Skeletal muscle satellite cell (primary cell): ENCODE measurements at regions not wholly inside any gene's neighbourhood (a gene's known extent, or its start where the extent isn't known, plus 50 kb on each side); places are given as distances from the start of the nearest gene placed in this dataset.
"Not testable (repeated sequence)": the region's sequence is repeated elsewhere in the genome, so short reads cannot be mapped to it uniquely, and the experiment has no call there.

ENCODE experiments used
- H3K27me3 ChIP-seq: 2 replicates; pipeline ENCODE4 v1.7.0; 2013; ENCODE audit warnings: low read length; ENCODE audit not compliant: control insufficient read depth, insufficient read depth
- H3K36me3 ChIP-seq: 2 replicates; pipeline ENCODE4 v1.7.0; 2013; ENCODE audit warnings: mild to moderate bottlenecking, control low read depth, low read length; ENCODE audit not compliant: insufficient read depth
- H3K4me1 ChIP-seq: 2 replicates; pipeline ENCODE4 v1.7.0; 2013; ENCODE audit warnings: low read length; ENCODE audit not compliant: control insufficient read depth, insufficient read depth
- H3K4me2 ChIP-seq: 2 replicates; pipeline ENCODE4 v1.7.0; 2013; ENCODE audit warnings: mild to moderate bottlenecking, low read length
- H3K4me3 ChIP-seq: 2 replicates; pipeline ENCODE4 v1.7.0; 2013; ENCODE audit warnings: low read length
- H3K9ac ChIP-seq: 2 replicates; pipeline ENCODE4 v1.7.0; 2013; ENCODE audit warnings: mild to moderate bottlenecking, low read depth, low read length, moderate library complexity
- H3K9me3 ChIP-seq: replicated peaks from 2 replicates; pipeline ENCODE4 v1.7.0; 2013; ENCODE audit warnings: mild to moderate bottlenecking, control low read depth, low read length

DNA sequence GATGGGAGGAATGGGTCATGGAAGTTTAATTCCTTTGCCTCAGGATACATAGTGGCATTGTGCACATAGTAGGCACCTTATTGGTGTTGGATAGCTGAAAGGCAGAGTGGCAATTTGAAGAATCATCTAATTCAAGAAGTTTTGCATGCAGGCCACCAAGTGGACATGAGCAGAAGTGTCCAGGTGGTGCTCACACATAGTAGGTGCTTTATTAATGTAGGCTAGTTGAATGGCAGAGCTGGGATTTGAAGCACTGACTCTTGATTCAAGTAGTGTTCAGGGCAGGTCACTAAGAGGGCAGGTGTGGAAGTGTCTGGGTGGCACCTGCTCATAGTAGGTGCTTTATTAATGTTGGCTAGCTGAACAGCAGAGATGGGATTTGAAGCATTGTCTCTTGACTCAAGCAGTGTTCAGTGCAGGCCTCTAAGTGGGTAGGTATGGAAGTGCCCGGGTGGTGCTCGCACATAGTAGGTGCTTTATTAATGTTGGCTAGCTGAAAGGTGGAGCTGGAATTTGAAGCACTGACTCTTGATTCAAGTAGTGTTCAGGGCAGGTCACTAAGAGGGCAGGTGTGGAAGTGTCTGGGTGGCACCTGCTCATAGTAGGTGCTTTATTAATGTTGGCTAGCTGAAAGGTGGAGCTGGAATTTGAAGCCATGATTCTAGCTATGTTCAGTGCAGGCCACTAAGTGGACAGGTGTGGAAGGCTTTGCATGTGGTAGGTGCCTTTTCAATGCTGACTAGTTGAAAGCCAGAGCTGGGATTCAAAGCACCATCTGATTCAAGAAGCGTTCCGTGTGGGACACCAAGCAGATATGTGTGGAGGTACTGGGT, 58.3 kb upstream of the SORCS2 start:
- H3K36me3 ChIP-seq, H3K9ac ChIP-seq, H3K4me3 ChIP-seq, H3K4me2 ChIP-seq, H3K9me3 ChIP-seq: not testable (repeated sequence)
- Histone ChIP-seq H3K27me3 (peaks cover 12% of the 10 kb centered on the region), H3K4me1 (peaks cover 12% of the 10 kb centered on the region)

DNA sequence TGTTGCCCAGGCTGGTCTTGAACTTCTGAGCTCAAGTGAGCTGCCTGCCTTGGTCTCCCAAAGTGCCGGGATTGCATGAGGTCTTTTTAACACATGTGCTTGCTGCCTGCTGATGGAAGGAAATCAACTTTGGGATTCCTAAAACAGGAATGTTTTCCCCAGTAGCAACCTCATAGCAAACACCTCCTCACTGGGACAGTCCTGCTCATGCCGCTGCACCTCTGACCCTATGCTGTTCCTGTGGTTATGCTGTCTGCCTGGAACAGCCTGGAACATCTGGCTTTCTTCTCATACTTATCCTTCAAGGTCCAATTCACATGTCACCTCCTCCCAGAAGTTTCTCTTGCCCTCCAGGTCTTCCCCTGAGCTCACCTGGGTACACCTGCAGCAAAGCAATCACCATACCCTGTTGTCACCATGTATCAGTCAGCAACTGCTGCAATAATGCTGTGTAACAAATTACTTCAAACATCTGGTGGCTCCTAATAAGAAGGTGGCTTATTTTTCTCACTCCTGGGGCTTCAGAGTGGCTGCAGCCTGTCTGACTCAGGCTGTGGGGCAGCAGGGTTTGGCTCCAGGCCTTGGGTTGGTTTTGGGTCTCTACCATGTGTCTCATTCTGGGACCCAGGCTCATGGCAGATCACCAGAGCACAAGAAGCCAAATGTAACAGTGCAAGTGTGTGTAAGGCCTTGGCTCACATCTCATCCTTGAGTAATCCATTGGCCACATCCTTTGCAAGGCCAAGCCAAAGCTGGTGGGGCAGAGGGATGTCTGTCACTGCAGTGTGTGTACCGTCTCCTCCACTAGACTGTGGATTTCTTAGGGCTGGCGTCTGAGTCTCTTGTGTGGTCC, 59.4 kb upstream of the SORCS2 start:
- no peak overlapping the region for H3K4me3 ChIP-seq
- no peak overlapping the region for H3K4me2 ChIP-seq
- H3K27me3 ChIP-seq: peaks cover under 1% of the 10 kb centered on the region
- no peak overlapping the region for H3K9ac ChIP-seq
- peaks cover 6% of the 10 kb centered on the region for H3K9me3 ChIP-seq
- H3K36me3 ChIP-seq: no peaks in the 10 kb centered on the region
- H3K4me1 ChIP-seq: peaks cover 12% of the 10 kb centered on the region

DNA sequence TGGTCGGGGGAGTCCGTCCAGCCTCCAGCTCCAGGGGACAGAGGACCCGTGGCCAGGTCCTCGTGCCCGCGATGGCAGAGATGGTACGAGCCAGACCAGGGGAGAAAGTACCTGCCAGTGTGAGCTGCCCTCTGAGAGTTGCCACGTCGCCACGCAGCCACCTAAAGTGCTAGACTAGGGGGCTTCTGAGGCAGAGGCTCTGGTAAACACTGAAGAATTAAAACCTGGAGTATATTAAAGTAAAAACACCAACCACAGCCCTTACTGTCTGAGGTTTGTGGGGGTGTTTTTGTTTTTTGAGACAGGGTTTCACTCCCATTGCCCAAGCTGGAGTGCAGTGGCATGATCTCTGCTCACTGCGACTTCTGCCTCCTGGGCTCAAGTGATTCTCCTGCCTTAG, 60.1 kb upstream of the SORCS2 start:
- Histone ChIP-seq H3K9ac (no peak overlapping the region), H3K27me3 (peaks cover 4% of the 10 kb centered on the region), H3K4me2 (no peak overlapping the region), H3K9me3 (peaks cover 6% of the 10 kb centered on the region), H3K4me1 (peaks cover 12% of the 10 kb centered on the region), H3K4me3 (no peak overlapping the region), H3K36me3 (no peaks in the 10 kb centered on the region)

DNA sequence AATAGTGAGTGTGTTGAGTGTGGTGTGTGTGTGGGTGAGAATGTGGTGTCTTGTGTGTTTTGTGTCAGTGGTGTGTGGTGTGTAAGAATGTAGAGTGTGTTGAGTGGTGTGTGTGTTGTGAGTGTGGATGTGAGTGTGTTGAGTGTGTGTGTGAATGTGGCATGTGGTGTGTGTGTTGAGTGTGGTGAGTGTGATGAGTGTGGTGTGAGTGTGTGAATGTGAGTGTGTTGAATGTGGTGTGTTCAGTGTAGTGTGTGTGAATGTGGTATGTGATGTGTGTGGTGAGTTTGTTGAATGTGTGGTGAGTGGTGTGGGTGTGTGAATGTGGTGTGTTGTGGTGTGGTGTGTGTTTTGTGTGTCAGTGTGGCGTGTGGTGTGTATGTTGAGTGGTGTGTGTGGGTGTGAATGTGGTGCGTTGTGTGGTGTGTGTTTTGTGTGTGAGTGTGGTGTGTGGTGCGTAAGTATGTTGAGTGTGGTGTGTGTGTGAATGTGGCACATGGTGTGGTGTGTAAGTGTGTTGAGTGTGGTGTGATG, 60.8 kb upstream of the SORCS2 start:
- H3K9ac ChIP-seq: no peak overlapping the region

DNA sequence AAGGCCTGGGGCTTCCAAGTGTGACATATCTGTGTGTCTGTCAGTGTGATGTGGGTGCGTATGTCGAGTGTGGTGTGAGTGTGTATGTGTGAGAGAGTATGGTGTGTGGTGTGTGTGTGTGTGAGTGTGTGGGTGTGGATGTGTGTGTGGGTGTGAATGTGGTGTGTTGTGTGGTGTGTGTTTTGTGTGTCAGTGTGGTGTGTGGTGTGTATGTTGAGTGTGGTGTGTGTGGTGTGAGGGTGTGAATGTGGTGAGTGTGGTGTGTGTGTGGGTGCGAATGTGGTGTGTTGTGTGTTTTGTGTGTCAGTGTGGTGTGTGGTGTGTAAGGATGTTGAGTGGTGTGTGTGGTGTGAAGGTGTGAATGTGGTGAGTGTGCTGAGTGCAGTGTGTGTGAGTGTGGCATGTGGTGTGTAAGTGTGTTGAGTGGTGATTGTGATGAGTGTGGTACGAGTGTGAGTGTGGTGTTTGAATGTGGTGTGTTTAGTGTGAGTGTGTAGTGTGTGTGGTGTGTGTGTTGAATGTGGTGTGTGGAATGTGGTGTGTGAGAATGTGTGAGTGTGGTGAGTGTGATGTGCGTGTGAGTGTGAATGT, 61.6 kb upstream of the SORCS2 start:
- H3K4me2 ChIP-seq: no peak overlapping the region
- peaks cover 6% of the 10 kb centered on the region for H3K9me3 ChIP-seq
- no peak overlapping the region for H3K4me3 ChIP-seq
- H3K9ac ChIP-seq: no peak overlapping the region
- no peaks in the 10 kb centered on the region for H3K36me3 ChIP-seq
- H3K27me3 ChIP-seq: peaks cover 14% of the 10 kb centered on the region
- peaks cover 12% of the 10 kb centered on the region for H3K4me1 ChIP-seq

More for the DNA sequence above, 60.8 kb upstream of the SORCS2 start:
- Histone ChIP-seq H3K4me1 (peaks cover 12% of the 10 kb centered on the region), H3K36me3 (no peaks in the 10 kb centered on the region), H3K27me3 (peaks cover 11% of the 10 kb centered on the region), H3K4me3 (no peak overlapping the region), H3K4me2 (no peak overlapping the region), H3K9me3 (peaks cover 6% of the 10 kb centered on the region)

DNA sequence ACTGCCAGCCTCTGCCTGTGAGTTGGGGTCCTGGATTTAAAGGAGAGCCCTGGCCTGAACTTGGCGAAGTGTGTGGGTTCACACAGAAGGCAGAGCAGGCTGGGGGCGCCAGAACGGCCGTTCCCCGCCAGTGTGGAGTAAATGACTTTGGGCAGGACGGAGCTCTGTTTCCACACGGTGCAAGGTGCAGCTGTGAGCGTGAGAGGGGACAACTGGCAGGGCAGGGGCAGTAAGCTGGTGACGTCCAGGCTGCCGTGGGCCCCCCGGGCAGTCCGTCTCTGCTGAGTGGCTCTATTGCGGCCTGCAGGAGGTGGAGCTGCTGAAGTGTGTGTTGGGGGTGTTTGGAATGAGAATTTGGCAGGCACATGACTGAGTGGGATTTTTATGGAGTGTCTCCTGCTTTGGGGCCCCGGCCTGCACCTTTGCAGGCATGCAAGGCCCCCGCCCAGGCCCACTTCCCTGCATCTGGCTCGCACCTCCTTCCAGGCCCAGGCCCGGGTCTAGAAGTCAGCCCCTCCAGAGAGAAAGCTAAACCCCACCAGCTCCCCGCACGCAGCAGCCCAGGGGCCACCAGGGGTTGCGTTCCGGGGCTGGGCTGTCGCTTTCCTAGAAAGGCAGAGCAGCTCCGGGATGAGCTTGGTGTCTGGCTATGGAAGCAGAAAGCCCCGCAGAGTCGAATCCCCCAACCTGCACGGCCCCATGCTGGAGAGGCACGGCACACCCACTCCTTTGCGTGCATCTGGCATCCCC, 62.2 kb upstream of the GRPEL1 start:
- Histone ChIP-seq H3K4me2 (no peak overlapping the region), H3K9me3 (peaks cover 6% of the 10 kb centered on the region), H3K27me3 (peaks cover 14% of the 10 kb centered on the region), H3K9ac (no peak overlapping the region), H3K4me3 (no peak overlapping the region), H3K4me1 (peaks cover 11% of the 10 kb centered on the region), H3K36me3 (no peaks in the 10 kb centered on the region)

DNA sequence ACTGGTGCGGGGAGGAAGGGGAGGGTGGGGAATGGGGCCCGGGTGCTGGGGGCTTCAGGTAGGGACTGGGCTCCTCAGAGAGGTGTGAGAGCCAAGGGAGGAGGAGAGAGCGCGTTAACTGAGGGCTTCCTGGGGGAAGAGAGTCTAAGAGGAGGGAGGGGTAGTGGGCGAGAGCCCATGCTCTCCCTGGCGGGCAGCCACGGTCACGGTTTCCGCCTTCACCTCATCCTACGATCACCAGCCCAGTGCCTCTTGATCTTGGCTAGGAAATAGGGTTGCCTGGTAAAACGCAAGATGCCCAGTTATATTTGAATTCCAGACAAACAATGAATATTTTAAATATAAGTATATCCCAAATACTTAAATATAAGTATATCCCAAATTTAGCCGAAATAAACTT, 60.8 kb upstream of the GRPEL1 start:
- Histone ChIP-seq H3K4me3 (no peak overlapping the region), H3K9me3 (peaks cover 6% of the 10 kb centered on the region), H3K9ac (no peak overlapping the region), H3K36me3 (no peaks in the 10 kb centered on the region), H3K4me2 (no peak overlapping the region), H3K4me1 (peaks cover 11% of the 10 kb centered on the region), H3K27me3 (peaks cover 17% of the 10 kb centered on the region)

DNA sequence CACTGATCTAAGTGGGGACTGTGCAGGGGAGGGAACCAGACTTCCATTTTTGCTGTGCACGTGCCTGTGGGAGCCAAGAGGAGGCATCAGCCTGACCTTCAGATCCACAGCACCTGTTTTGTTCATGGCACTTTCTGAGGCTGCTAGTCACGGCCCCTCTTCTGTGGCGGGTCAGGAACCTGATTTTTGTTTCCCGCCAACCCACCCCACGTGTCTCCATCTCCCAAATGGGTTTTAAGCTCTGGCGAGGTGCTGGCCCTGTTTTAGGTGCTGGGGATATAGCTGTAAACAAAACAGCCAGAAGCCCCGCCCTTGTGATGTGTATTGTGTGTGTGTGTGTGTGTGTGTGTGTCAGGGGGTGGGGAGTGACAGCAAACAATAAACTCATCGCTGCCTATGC, 60.4 kb upstream of the GRPEL1 start:
- H3K27me3 ChIP-seq: peaks cover 21% of the 10 kb centered on the region
- H3K4me1 ChIP-seq: peaks cover 11% of the 10 kb centered on the region
- H3K9me3 ChIP-seq: peaks cover 6% of the 10 kb centered on the region
- H3K4me2 ChIP-seq: no peak overlapping the region
- no peak overlapping the region for H3K9ac ChIP-seq
- H3K4me3 ChIP-seq: no peak overlapping the region
- H3K36me3 ChIP-seq: no peaks in the 10 kb centered on the region

DNA sequence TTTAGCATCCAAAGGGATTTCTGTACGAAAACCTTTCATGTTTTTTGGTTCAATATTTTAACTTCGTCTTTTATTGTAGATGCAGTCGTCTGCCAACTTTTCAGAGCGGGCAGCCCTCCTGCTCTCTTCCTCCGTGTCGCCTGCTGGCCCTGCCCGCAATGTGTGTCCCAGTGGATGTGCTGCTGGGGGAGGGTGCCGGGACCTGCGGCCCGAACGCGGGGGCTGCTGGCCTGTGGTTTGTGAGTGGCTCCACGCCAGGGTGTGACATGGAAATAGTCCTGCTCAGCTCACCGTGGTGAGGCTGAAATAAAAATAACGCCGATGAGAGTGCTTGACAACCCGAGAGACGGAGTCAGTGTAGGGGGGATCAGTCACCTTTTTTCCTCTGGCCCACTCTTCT, 59.7 kb upstream of the GRPEL1 start:
- Histone ChIP-seq H3K9ac (no peak overlapping the region), H3K27me3 (peaks cover 21% of the 10 kb centered on the region), H3K9me3 (no peaks in the 10 kb centered on the region), H3K4me2 (no peak overlapping the region), H3K4me1 (peaks cover 11% of the 10 kb centered on the region), H3K36me3 (no peaks in the 10 kb centered on the region), H3K4me3 (no peak overlapping the region)

DNA sequence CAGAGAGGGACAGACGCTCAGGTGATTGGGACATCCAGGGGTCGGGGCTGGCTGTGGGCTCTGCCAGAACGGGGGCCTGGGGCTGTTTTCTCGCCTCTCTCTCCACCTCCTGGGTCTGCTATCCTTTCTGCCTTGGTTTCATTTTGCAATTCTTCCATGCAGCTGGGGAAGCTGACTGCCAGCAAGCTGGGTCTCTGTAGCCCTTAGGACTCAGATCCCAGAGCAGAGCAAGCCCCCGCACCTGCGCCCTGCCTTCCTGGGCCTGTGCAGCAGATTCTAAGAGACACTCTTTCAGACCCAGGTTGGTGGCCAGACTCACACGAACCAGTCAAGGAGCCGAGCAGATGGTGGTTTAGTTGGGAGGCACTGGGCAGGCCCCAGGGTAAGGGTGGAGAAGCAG, 59.1 kb upstream of the GRPEL1 start:
- no peaks in the 10 kb centered on the region for H3K9me3 ChIP-seq
- H3K36me3 ChIP-seq: no peaks in the 10 kb centered on the region
- peaks cover 11% of the 10 kb centered on the region for H3K4me1 ChIP-seq
- no peak overlapping the region for H3K9ac ChIP-seq
- H3K4me2 ChIP-seq: no peak overlapping the region
- peaks cover 26% of the 10 kb centered on the region for H3K27me3 ChIP-seq
- no peak overlapping the region for H3K4me3 ChIP-seq
